Neural crest cell (in vitro differentiated cells): ENCODE measurements at regions not wholly inside any gene's neighbourhood (a gene's known extent, or its start where the extent isn't known, plus 50 kb on each side); places are given as distances from the start of the nearest gene placed in this dataset.
A peak's percentile ranks its signal among the peaks of the same experiment; 100 is the strongest.

Source experiments
- DNase-seq: peaks from one replicate; pipeline ENCODE4 v3.0.0; 2021; ENCODE audit warnings: low read depth, mixed read lengths, low spot score
- H3K27ac Mint-ChIP-seq: one replicate; pipeline ENCODE4 v1.8.0; 2021; ENCODE audit warnings: mild to moderate bottlenecking, mixed read lengths; ENCODE audit not compliant: unreplicated experiment
- H3K27me3 Mint-ChIP-seq: 2 replicates; pipeline ENCODE4 v1.8.0; 2021; ENCODE audit warnings: low read depth, mild to moderate bottlenecking, mixed read lengths
- H3K36me3 Mint-ChIP-seq: 2 replicates; pipeline ENCODE4 v1.8.0; 2021; ENCODE audit warnings: low read depth, mild to moderate bottlenecking, mixed read lengths
- H3K4me1 Mint-ChIP-seq: 2 replicates; pipeline ENCODE4 v1.8.0; 2021; ENCODE audit warnings: mixed read lengths
- H3K4me3 Mint-ChIP-seq: one replicate; pipeline ENCODE4 v1.8.0; 2021; ENCODE audit warnings: mild to moderate bottlenecking, mixed read lengths
- H3K9me3 Mint-ChIP-seq: 2 replicates; pipeline ENCODE4 v1.8.0; 2021; ENCODE audit warnings: mixed read lengths
- CTCF ChIP-seq: fragments of 200-600 bp; sonication (generic); conservative IDR thresholded peaks from 2 replicates; pipeline ENCODE4 v1.5.0; 2021; ENCODE audit warnings: antibody characterized with exemption, mild to moderate bottlenecking

- H3K27ac Mint-ChIP-seq, result no peak overlapping the region
- no peak for TF ChIP-seq CTCF
- peaks cover 56% of the 10 kb centered on the region for H3K4me1 Mint-ChIP-seq
- H3K9me3 Mint-ChIP-seq, result no peaks in the 10 kb centered on the region
- H3K4me3 Mint-ChIP-seq, result peak overlapping the region; percentile 52
- peaks cover 14% of the 10 kb centered on the region for H3K27me3 Mint-ChIP-seq
- DNase-seq, result no peak
- H3K36me3 Mint-ChIP-seq, result no peaks in the 10 kb centered on the region
Observed at GRCh38 chr1:11338284-11338924, 65.4 kb downstream of the UBIAD1 start.

GRCh38 chr1:11339346-11340232, 66.6 kb downstream of the UBIAD1 start:
- peaks cover 56% of the 10 kb centered on the region for H3K4me1 Mint-ChIP-seq
- no peak for TF ChIP-seq CTCF
- H3K27me3 Mint-ChIP-seq, result peaks cover 14% of the 10 kb centered on the region
- peak; percentile 43 for DNase-seq
- peak overlapping the region; percentile 77 for H3K4me3 Mint-ChIP-seq
- no peaks in the 10 kb centered on the region for H3K36me3 Mint-ChIP-seq
- H3K27ac Mint-ChIP-seq, result peak overlapping the region; percentile 79
- H3K9me3 Mint-ChIP-seq, result no peaks in the 10 kb centered on the region

- H3K4me1 Mint-ChIP-seq, result peaks cover 59% of the 10 kb centered on the region
- TF ChIP-seq CTCF, result no peak
- H3K27me3 Mint-ChIP-seq, result peaks cover 14% of the 10 kb centered on the region
- no peaks in the 10 kb centered on the region for H3K9me3 Mint-ChIP-seq
- peak overlapping the region; percentile 59 for H3K27ac Mint-ChIP-seq
- H3K4me3 Mint-ChIP-seq, result peak overlapping the region; percentile 18
- no peak for DNase-seq
- no peaks in the 10 kb centered on the region for H3K36me3 Mint-ChIP-seq
Observed at GRCh38 chr1:11340233-11340632, 67.2 kb downstream of the UBIAD1 start.

GRCh38 chr1:11341901-11342552, 69.0 kb downstream of the UBIAD1 start:
- Mint-ChIP-seq H3K36me3 (no peaks in the 10 kb centered on the region), H3K9me3 (no peaks in the 10 kb centered on the region), H3K4me3 (peak overlapping the region; percentile 12), H3K27me3 (peaks cover 14% of the 10 kb centered on the region), H3K4me1 (peaks cover 64% of the 10 kb centered on the region), H3K27ac (peak overlapping the region; percentile 83)
- no peak for TF ChIP-seq CTCF
- DNase-seq, result no peak

- H3K4me1 Mint-ChIP-seq, result peaks cover 64% of the 10 kb centered on the region
- no peak for DNase-seq
- H3K27ac Mint-ChIP-seq, result no peak overlapping the region
- H3K27me3 Mint-ChIP-seq, result peaks cover 12% of the 10 kb centered on the region
- no peaks in the 10 kb centered on the region for H3K9me3 Mint-ChIP-seq
- no peak for TF ChIP-seq CTCF
- no peaks in the 10 kb centered on the region for H3K36me3 Mint-ChIP-seq
- H3K4me3 Mint-ChIP-seq, result no peak overlapping the region
Observed at GRCh38 chr1:11342621-11343032, 69.6 kb downstream of the UBIAD1 start.
